ENCODE measurements at regions not wholly inside any gene's neighbourhood (a gene's known extent, or its start where the extent isn't known, plus 50 kb on each side); places are given as distances from the start of the nearest gene placed in this dataset.

DNA sequence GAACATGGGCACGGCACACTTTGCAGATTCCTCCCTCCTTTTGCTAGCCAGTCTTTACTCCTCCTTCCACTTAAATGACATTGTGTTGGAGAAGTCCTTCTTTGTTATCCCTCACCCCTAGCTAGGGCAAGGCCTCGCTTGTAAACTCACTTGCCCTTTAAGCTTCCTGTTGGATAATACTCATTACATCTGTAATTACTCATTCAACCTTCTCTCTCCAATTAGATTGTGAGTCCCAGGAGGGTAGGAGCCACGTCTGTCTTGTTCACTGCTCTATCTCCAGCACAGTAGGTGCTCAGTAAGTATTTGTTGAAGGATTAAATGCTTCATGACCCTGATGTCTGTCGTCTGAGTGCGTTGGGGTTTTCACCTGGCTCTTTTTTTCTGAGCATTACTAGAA lies 98.7 kb upstream of the USP24 start:
- no peaks in the 10 kb centered on the region for H3K36me3 Mint-ChIP-seq (ENCODE audit: low read depth)
- H3K27me3 Mint-ChIP-seq (ENCODE audit: low read depth), result peaks cover 4% of the 10 kb centered on the region
- H3K9me3 Mint-ChIP-seq (ENCODE audit: low read depth), result no peaks in the 10 kb centered on the region
- no peak overlapping the region for H3K27ac Mint-ChIP-seq (ENCODE audit: unreplicated experiment)
- H3K4me1 Mint-ChIP-seq (ENCODE audit: low read depth), result peaks cover 29% of the 10 kb centered on the region
- H3K4me3 Mint-ChIP-seq (ENCODE audit: unreplicated experiment), result no peak overlapping the region
- no peak for DNase-seq (ENCODE audit: low spot score)
- TF ChIP-seq, protein P1, sequence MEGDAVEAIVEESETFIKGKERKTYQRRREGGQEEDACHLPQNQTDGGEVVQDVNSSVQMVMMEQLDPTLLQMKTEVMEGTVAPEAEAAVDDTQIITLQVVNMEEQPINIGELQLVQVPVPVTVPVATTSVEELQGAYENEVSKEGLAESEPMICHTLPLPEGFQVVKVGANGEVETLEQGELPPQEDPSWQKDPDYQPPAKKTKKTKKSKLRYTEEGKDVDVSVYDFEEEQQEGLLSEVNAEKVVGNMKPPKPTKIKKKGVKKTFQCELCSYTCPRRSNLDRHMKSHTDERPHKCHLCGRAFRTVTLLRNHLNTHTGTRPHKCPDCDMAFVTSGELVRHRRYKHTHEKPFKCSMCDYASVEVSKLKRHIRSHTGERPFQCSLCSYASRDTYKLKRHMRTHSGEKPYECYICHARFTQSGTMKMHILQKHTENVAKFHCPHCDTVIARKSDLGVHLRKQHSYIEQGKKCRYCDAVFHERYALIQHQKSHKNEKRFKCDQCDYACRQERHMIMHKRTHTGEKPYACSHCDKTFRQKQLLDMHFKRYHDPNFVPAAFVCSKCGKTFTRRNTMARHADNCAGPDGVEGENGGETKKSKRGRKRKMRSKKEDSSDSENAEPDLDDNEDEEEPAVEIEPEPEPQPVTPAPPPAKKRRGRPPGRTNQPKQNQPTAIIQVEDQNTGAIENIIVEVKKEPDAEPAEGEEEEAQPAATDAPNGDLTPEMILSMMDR (IDR thresholded peaks at IDR 0.05), result no peak

DNA sequence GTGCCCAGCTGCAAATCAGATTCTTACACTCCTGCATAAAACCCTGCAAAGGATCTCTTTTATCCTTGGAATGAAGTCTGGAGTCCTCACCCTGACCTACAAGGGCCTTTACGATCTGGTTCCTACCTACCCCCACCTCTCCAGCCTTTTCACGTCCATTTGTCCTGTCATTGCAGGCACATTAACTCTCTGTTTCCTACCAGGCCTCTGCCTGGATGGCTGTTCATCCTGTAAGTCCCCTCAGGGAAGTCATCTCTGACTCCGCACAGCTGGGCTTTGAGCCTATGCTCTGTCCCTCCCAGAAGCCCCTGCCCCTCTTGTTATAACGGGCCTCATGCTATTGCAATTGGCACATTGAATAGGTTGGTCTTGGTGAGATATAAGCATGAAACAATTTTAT lies 96.8 kb upstream of the USP24 start:
- peaks cover 27% of the 10 kb centered on the region for H3K4me1 Mint-ChIP-seq (ENCODE audit: low read depth)
- H3K36me3 Mint-ChIP-seq (ENCODE audit: low read depth), result no peaks in the 10 kb centered on the region
- no peaks in the 10 kb centered on the region for H3K9me3 Mint-ChIP-seq (ENCODE audit: low read depth)
- no peak for DNase-seq (ENCODE audit: low spot score)
- no peak overlapping the region for H3K4me3 Mint-ChIP-seq (ENCODE audit: unreplicated experiment)
- TF ChIP-seq, protein P1 (IDR thresholded peaks at IDR 0.05), result no peak
- no peak overlapping the region for H3K27ac Mint-ChIP-seq (ENCODE audit: unreplicated experiment)
- peaks cover 9% of the 10 kb centered on the region for H3K27me3 Mint-ChIP-seq (ENCODE audit: low read depth)

DNA sequence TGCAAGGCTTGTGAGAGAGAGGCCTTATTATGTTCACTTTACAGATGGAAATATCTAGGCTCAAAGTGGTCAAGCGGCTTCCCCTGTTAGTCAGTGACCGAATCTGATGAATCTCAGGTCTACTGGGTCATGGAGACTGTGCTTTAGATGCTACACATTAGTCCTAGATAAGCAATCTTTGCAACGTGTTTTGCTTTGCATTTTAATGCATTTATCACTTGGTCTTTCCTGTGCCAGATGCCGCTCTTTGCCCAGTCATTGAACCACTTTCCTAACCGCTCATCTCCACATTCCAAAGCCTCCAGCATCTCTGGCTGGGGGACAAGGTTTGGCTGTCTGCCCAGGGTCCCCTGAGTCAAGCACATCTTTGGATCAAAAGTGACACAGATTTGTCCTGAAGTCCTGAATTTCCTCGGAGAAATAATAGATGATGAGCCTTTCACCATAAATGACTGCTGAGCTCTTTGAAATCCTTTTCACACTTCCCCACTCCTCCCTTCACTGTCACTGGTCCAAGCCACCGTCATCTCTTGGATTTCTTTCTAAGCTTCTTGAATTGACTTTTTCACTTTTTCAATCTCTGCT lies 96.0 kb upstream of the USP24 start:
- H3K4me1 Mint-ChIP-seq (ENCODE audit: low read depth), result peaks cover 27% of the 10 kb centered on the region
- no peak overlapping the region for H3K4me3 Mint-ChIP-seq (ENCODE audit: unreplicated experiment)
- no peak for DNase-seq (ENCODE audit: low spot score)
- H3K9me3 Mint-ChIP-seq (ENCODE audit: low read depth), result no peaks in the 10 kb centered on the region
- no peaks in the 10 kb centered on the region for H3K36me3 Mint-ChIP-seq (ENCODE audit: low read depth)
- peaks cover 11% of the 10 kb centered on the region for H3K27me3 Mint-ChIP-seq (ENCODE audit: low read depth)
- TF ChIP-seq, protein P1 (IDR thresholded peaks at IDR 0.05), result no peak
- peak overlapping the region; percentile 86 for H3K27ac Mint-ChIP-seq (ENCODE audit: unreplicated experiment)

DNA sequence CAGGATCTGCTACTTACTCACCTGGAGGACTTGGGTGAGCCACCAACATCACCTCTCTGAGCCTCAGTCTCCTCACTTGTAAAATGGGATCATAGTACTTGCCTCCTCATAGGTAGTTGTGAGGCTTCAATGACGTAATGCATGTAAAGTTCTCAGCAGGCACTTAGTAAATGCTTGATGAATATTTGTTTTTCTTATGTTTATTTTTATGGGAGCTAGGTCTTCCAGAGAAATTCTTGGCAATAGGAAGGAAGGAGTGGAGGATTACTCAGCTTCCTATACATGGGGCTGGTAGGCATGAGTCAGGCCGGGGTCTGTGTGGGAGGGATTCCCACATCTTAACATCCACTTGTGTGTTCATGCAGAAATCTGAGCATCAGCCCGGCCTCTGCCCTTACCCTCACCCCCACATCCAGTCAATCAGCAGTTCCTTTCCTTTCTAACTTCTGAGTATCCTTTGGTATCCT lies 95.4 kb upstream of the USP24 start:
- TF ChIP-seq, protein P1 (IDR thresholded peaks at IDR 0.05), result no peak
- peaks cover 27% of the 10 kb centered on the region for H3K4me1 Mint-ChIP-seq (ENCODE audit: low read depth)
- no peaks in the 10 kb centered on the region for H3K36me3 Mint-ChIP-seq (ENCODE audit: low read depth)
- H3K27ac Mint-ChIP-seq (ENCODE audit: unreplicated experiment), result peak overlapping the region; percentile 86
- no peaks in the 10 kb centered on the region for H3K9me3 Mint-ChIP-seq (ENCODE audit: low read depth)
- DNase-seq (ENCODE audit: low spot score), result no peak
- H3K4me3 Mint-ChIP-seq (ENCODE audit: unreplicated experiment), result no peak overlapping the region
- peaks cover 14% of the 10 kb centered on the region for H3K27me3 Mint-ChIP-seq (ENCODE audit: low read depth)

DNA sequence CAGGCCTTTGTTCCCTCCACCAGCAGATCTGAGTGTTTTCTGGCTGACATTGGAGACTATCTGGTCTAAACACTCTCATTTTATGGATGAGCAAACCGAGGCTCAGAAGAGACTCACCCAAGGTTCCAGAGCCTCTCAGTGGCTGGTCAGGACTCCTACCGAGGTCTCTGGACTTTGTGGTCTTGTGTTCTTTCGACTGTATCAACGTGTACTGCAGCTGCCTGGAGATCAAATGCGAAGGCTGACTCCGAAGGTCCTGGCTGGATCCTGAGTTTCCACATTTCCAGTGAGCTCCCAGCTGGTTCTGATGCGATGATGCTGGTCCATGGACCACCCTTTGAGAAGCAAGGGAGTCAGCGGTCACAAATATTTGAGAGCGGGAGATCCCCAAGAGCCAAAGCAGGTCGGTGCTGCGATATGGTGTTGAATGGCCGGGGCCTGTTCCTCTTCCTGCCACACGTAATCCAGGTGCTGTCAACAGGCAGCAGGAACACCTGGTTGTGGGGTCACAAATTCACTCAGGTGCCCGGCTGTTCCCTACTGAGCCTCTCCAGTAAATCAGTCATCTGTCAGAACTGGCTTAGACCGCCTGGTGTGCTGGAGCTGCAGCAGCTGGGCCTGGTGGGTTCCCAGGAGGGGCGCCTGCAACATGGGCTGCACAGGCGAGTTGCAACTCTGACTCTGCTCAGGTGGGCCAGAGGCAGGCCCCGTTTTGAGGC lies 94.8 kb upstream of the USP24 start:
- Mint-ChIP-seq H3K4me1 (ENCODE audit: low read depth) (peaks cover 27% of the 10 kb centered on the region), H3K4me3 (ENCODE audit: unreplicated experiment) (no peak overlapping the region), H3K27ac (ENCODE audit: unreplicated experiment) (peak overlapping the region; percentile 86), H3K9me3 (ENCODE audit: low read depth) (no peaks in the 10 kb centered on the region), H3K36me3 (ENCODE audit: low read depth) (no peaks in the 10 kb centered on the region), H3K27me3 (ENCODE audit: low read depth) (peaks cover 20% of the 10 kb centered on the region)
- no peak for DNase-seq (ENCODE audit: low spot score)
- TF ChIP-seq, protein P1 (IDR thresholded peaks at IDR 0.05), result no peak

All from chondrocyte (in vitro differentiated cells).